ENCODE measurements at regions not wholly inside any gene's neighbourhood (a gene's known extent, or its start where the extent isn't known, plus 50 kb on each side); places are given as distances from the start of the nearest gene placed in this dataset.

DNA sequence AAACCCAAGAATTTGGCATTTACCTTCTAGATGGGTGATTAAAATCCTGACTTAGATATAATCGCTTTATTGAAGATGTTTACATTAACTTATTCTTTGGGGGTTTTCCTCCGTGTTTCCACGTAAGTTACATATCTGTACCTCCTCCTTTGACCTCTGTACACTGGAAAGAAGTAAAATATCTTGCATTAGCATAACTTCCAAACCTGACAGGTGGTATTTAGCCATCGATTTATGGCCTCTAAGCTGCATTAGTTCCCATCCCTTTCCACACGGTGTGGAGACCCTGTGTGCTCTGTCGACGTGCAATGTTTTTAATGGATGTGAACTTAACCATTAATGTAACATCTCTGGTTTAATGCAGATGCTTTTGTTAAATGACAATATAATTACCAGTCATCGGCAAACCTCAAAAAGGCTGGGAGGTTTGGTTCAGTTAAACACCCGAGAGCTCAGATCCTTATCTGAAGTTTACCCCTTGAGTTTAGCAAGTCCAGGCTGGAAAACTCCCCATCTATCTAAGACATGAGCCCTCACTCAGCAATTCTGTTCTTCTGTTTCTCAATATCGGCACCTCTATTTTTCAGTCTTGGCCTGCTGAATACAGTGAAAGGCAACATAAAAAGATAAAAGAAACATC lies 295.2 kb downstream of the GATA3 start:
- TF ChIP-seq, protein P1, sequence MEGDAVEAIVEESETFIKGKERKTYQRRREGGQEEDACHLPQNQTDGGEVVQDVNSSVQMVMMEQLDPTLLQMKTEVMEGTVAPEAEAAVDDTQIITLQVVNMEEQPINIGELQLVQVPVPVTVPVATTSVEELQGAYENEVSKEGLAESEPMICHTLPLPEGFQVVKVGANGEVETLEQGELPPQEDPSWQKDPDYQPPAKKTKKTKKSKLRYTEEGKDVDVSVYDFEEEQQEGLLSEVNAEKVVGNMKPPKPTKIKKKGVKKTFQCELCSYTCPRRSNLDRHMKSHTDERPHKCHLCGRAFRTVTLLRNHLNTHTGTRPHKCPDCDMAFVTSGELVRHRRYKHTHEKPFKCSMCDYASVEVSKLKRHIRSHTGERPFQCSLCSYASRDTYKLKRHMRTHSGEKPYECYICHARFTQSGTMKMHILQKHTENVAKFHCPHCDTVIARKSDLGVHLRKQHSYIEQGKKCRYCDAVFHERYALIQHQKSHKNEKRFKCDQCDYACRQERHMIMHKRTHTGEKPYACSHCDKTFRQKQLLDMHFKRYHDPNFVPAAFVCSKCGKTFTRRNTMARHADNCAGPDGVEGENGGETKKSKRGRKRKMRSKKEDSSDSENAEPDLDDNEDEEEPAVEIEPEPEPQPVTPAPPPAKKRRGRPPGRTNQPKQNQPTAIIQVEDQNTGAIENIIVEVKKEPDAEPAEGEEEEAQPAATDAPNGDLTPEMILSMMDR (IDR thresholded peaks at IDR 0.05; ENCODE audit: extremely low read depth, missing control alignments): no peak
- no peak for DNase-seq (ENCODE audit: low spot score)

DNA sequence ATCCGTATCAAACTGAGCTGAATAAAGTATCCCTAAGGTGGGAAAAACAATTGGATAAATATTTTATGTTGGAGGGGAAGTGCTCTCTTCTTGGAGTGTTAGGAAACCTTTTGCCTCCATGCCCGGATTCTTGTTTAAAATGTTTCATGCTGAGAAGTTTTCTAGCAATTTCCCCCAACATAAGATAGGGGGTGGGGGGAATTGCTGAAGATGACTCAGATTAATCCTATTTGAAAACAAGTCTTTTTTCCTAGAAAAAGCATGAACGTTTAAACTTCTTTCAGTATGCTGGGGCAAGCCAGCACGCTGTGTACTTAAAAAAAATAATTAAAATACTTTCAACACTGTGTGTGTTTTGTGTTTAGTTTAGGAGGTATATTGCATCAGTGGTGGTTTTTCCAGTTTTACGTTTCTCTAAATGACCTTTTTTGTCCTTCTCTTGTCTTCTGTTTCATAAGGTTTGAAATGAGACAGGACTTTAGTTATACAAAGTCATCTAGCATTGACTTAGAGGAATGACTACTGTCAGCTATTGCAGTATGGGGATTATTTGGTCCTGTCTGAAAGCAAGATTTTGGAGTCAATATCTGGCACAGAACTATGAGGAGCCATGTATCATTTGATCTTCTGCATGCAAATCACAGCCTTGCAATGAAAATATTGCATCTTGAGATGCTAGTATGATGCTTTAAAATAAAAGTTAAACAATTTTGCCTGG lies 295.9 kb downstream of the GATA3 start:
- TF ChIP-seq, protein P1 (IDR thresholded peaks at IDR 0.05; ENCODE audit: extremely low read depth, missing control alignments): no peak
- DNase-seq (ENCODE audit: low spot score): no peak

DNA sequence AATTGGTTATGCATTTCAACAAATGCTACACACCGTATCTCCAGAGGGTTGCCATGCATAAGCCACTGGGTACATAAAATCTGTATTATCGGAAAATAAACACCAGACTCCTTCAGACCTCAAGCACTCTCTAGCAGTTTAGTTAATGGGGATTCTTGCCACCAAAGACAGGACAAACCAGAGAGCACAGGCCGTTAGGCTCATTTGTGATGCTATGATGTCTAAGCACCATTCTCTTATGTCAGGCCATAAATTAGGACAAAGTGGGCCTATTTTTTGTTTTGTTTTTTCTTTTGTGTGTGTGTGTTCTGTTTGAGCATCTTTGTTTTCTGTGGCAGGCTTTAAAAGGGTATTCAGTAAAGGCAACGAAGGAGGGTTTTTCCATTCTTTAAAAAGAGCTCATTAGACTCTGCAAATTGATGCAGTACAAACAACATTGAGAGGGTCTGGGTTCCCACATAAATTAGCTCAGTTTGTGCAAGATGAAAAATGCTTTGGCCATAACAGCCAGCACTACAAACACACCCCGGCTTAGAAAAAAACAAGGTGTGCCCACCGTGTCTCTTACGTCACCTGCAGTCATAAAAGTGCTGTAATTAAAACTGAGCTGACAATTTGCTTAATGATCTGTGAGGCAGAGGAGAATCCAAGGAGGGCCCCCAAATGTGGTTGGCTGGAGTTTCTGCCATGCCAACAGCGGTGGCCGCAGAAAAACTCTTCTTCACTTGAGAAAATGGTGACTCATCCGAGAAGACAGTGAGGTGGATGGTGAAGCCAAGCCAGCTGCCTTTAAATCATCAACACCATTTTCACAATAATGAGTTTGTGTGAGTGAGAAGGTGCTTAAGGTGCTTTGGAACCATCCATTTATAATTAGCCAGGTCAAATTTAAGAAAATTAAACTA lies 297.9 kb downstream of the GATA3 start:
- no peak for DNase-seq (ENCODE audit: low spot score)
- TF ChIP-seq, protein P1 (IDR thresholded peaks at IDR 0.05; ENCODE audit: extremely low read depth, missing control alignments): no peak

DNA sequence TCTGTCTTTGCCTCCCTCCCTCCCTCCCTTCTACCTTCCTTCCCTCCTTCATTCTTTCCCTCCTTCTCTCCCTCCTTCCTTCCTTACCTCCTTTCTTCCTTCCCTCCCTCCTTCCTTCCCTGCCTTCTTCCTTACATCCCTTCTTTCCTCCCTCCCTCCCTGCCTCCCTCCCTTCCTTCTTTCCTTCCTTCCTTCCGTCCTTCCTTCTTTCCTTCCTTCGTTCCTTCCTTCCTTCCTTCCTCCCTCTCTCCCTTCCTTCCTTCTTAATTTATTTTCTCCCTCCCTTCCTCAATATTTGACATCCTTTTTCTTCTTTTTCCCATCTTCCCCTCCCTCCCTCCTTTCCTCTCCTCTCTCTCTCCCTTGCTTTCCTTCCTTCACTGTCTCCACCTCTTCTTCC lies 301.8 kb downstream of the GATA3 start:
- TF ChIP-seq, protein P1 (IDR thresholded peaks at IDR 0.05; ENCODE audit: extremely low read depth, missing control alignments): no peak
- DNase-seq (ENCODE audit: low spot score): no peak

DNA sequence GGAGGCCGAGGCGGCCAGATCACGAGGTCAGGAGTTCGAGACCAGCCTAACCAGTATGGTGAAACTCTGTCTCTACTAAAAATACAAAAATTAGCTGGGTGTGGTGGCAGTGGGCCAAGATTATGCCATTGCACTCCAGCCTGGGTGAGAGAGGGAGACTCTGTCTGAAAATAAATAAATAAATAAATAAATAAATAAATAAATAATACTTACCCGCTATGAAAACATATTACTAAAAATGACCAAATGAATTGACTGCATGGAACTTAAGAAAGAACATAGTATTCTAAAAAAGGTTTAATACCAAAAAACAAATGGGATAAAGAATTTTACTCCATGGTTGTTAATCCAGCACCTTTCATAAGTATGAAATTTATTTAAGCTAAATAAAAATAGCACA lies 305.0 kb downstream of the GATA3 start:
- TF ChIP-seq, protein P1 (IDR thresholded peaks at IDR 0.05; ENCODE audit: extremely low read depth, missing control alignments): no peak
- DNase-seq (ENCODE audit: low spot score): no peak

DNA sequence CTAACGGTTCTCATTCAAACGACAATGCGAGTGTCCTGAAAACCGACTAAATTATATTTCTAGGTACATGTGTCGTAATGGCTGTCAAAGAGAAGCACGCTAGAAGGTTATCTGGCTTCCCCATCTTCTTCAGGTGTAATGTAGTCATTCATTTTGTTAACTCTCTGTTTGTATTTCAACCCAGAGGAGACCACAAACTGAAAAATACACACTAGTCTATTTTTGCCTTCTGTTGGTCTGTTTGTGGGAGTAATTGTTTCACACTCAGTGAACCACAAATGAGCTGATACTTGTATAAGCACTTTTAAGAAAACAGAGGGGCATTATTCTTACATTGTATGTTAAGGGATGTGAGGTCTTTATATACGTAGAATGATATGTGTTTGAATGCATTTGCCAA lies 305.9 kb downstream of the GATA3 start:
- no peak for DNase-seq (ENCODE audit: low spot score)
- TF ChIP-seq, protein P1 (IDR thresholded peaks at IDR 0.05; ENCODE audit: extremely low read depth, missing control alignments): no peak

Data from GM20000 (cell line).